IMR-90 (cell line): ENCODE measurements at regions not wholly inside any gene's neighbourhood (a gene's known extent, or its start where the extent isn't known, plus 50 kb on each side); places are given as distances from the start of the nearest gene placed in this dataset.

Experiments
- ATAC-seq: fragments of 200-7000 bp; cut with Tn5 transposase; 2 replicates; pipeline ENCODE4 v1.9.1; 2020; ENCODE audit warnings: low read depth, mild to moderate bottlenecking, moderate library complexity
- BruUV-seq: library from RNA; stranded (reverse); fragments of 400-500 nt; replicated peaks from 2 replicates; lab custom pipeline; 2021; lab: Mats Ljungman, UMichigan
- CTCF ChIA-PET: fragments of 300-600 bp; formaldehyde crosslinking; extraction: SDS; loops from one replicate; lab custom pipeline; 2021; ENCODE audit warnings: antibody characterized with exemption; lab: Yijun Ruan, JAX
- POLR2A ChIA-PET: fragments of 300-600 bp; sonication (Branson Sonifier 250); formaldehyde crosslinking; loops from one replicate; lab custom pipeline; 2022; ENCODE audit warnings: antibody characterized with exemption; ENCODE audit not compliant: unreplicated experiment; lab: Charles Lee
- DNase-seq: peaks from one replicate; pipeline ENCODE4 v3.0.0; 2013
- H2AFZ ChIP-seq: replicated peaks from 2 replicates; pipeline ENCODE3; 2013; ENCODE audit warnings: low read length, mild to moderate bottlenecking; ENCODE audit not compliant: poor library complexity
- H2AK5ac ChIP-seq: 2 replicates; pipeline ENCODE4 v1.6.1; 2013; ENCODE audit warnings: low read depth, low read length, inconsistent platforms
- H2AK9ac ChIP-seq: replicated peaks from 2 replicates; pipeline ENCODE3; 2013; ENCODE audit warnings: mild to moderate bottlenecking, low read depth, low read length, moderate library complexity; ENCODE audit not compliant: poor library complexity
- H2BK120ac ChIP-seq: 2 replicates; pipeline ENCODE4 v1.6.1; 2013; ENCODE audit warnings: low read depth, low read length, inconsistent platforms
- H2BK15ac ChIP-seq: 3 replicates; pipeline ENCODE4 v1.6.1; 2013; ENCODE audit warnings: low read depth, low read length, inconsistent platforms
- H2BK20ac ChIP-seq: 2 replicates; pipeline ENCODE4 v1.6.1; 2013; ENCODE audit warnings: low read depth, mild to moderate bottlenecking, inconsistent platforms, low read length, moderate library complexity
- H2BK5ac ChIP-seq: 2 replicates; pipeline ENCODE4 v1.6.1; 2013; ENCODE audit warnings: mild to moderate bottlenecking, low read depth, low read length, inconsistent platforms; ENCODE audit not compliant: poor library complexity, severe bottlenecking
- H3K14ac ChIP-seq: replicated peaks from 2 replicates; pipeline ENCODE4 v1.6.1; 2013; ENCODE audit warnings: low read depth, low read length, inconsistent platforms
- H3K18ac ChIP-seq: 2 replicates; pipeline ENCODE4 v1.6.1; 2013; ENCODE audit warnings: low read depth, low read length, control low read depth
- H3K23ac ChIP-seq: 2 replicates; pipeline ENCODE4 v1.6.1; 2013; ENCODE audit warnings: low read depth, low read length, inconsistent platforms
- H3K27ac ChIP-seq: 2 replicates; pipeline ENCODE4 v1.5.1; 2013; ENCODE audit warnings: mild to moderate bottlenecking, control low read depth, low read length; ENCODE audit not compliant: insufficient read depth
- H3K27me3 ChIP-seq: 2 replicates; pipeline ENCODE4 v1.6.1; 2013; ENCODE audit warnings: low read length; ENCODE audit not compliant: control insufficient read depth, insufficient read depth
- H3K36me3 ChIP-seq: 2 replicates; pipeline ENCODE4 v1.6.1; 2013; ENCODE audit warnings: low read length, mixed read lengths; ENCODE audit not compliant: control insufficient read depth, insufficient read depth
- H3K4ac ChIP-seq: 2 replicates; pipeline ENCODE4 v1.6.1; 2013; ENCODE audit warnings: low read depth, low read length, inconsistent platforms
- H3K4me1 ChIP-seq: 2 replicates; pipeline ENCODE4 v1.6.1; 2013; ENCODE audit warnings: low read length, mixed read lengths; ENCODE audit not compliant: control insufficient read depth, insufficient read depth
- H3K4me2 ChIP-seq: 2 replicates; pipeline ENCODE4 v1.6.1; 2013; ENCODE audit warnings: low read depth, mild to moderate bottlenecking, control low read depth, low read length, moderate library complexity
- H3K4me3 ChIP-seq: 2 replicates; pipeline ENCODE4 v1.5.1; 2013; ENCODE audit warnings: low read depth, mild to moderate bottlenecking, control low read depth, low read length, moderate library complexity; ENCODE audit not compliant: insufficient read depth
- H3K56ac ChIP-seq: 2 replicates; pipeline ENCODE4 v1.6.1; 2013; ENCODE audit warnings: low read length, inconsistent platforms; ENCODE audit not compliant: insufficient read depth; ENCODE audit errors: extremely low read depth
- H3K79me1 ChIP-seq, 2 experiments: 2 replicates each; pipeline ENCODE4 v1.6.1; 2013; ENCODE audit warnings: low read length in 2 of 2, inconsistent platforms in 1 of 2, low read depth in 1 of 2
- H3K9ac ChIP-seq: 2 replicates; pipeline ENCODE4 v1.6.1; 2013; ENCODE audit warnings: low read depth, low read length, control low read depth
- H3K9me1 ChIP-seq: 2 replicates; pipeline ENCODE4 v1.6.1; 2013; ENCODE audit warnings: low read length, inconsistent platforms; ENCODE audit not compliant: insufficient read depth
- H3K9me3 ChIP-seq: 2 replicates; pipeline ENCODE4 v1.6.1; 2013; ENCODE audit warnings: low read length; ENCODE audit not compliant: control insufficient read depth, insufficient read depth
- H4K20me1 ChIP-seq: 2 replicates; pipeline ENCODE4 v1.6.1; 2013; ENCODE audit warnings: low read length, inconsistent platforms; ENCODE audit not compliant: insufficient read depth
- H4K5ac ChIP-seq: 2 replicates; pipeline ENCODE4 v1.6.1; 2013; ENCODE audit warnings: mild to moderate bottlenecking, low read depth, low read length, control low read depth
- H4K8ac ChIP-seq, 2 experiments: 2 replicates each; pipeline ENCODE4 v1.6.1; 2013; ENCODE audit warnings: low read depth in 2 of 2, low read length in 2 of 2, control low read depth in 1 of 2, inconsistent platforms in 1 of 2
- H4K91ac ChIP-seq: 2 replicates; pipeline ENCODE4 v1.6.1; 2013; ENCODE audit warnings: low read depth, low read length, inconsistent platforms; ENCODE audit not compliant: insufficient read depth
- BHLHE40 ChIP-seq: fragments of 150-350 bp; IDR thresholded peaks from 2 replicates; pipeline ENCODE4 v1.6.1; 2016; ENCODE audit warnings: mild to moderate bottlenecking, low read depth, low read length
- CEBPB ChIP-seq: IDR thresholded peaks from 2 replicates; pipeline ENCODE4 v1.6.1; 2012; ENCODE audit warnings: low read depth, low read length, improper control_type of control experiment
- CHD1 ChIP-seq: IDR thresholded peaks from 2 replicates; pipeline ENCODE4 v1.6.1; 2012; ENCODE audit warnings: low read depth, low read length, improper control_type of control experiment
- CTCF ChIP-seq: conservative IDR thresholded peaks from 2 replicates; pipeline ENCODE4 v1.5.1; 2012; ENCODE audit warnings: mild to moderate bottlenecking, low read depth, low read length, improper control_type of control experiment
- ELK1 ChIP-seq: fragments of 150-350 bp; IDR thresholded peaks from 2 replicates; pipeline ENCODE4 v1.6.1; 2016; ENCODE audit warnings: low read depth, mild to moderate bottlenecking, low read length, moderate library complexity, borderline replicate concordance
- FOS ChIP-seq: fragments of 150-350 bp; IDR thresholded peaks from 2 replicates; pipeline ENCODE4 v1.6.1; 2016; ENCODE audit warnings: low read depth, low read length
- MAZ ChIP-seq: IDR thresholded peaks from 2 replicates; pipeline ENCODE4 v1.6.1; 2012; ENCODE audit warnings: low read depth, mild to moderate bottlenecking, low read length, improper control_type of control experiment, moderate library complexity, borderline replicate concordance
- MXI1 ChIP-seq: IDR thresholded peaks from 2 replicates; pipeline ENCODE4 v1.6.1; 2012; ENCODE audit warnings: low read depth, mild to moderate bottlenecking, low read length, moderate library complexity, borderline replicate concordance
- NFE2L2 ChIP-seq: fragments of 150-350 bp; IDR thresholded peaks from 2 replicates; pipeline ENCODE4 v1.6.1; 2016; ENCODE audit warnings: low read depth, mild to moderate bottlenecking, low read length
- RAD21 ChIP-seq: IDR thresholded peaks from 2 replicates; pipeline ENCODE4 v1.6.1; 2012; ENCODE audit warnings: low read length, improper control_type of control experiment
- RCOR1 ChIP-seq: IDR thresholded peaks from 2 replicates; pipeline ENCODE4 v1.6.1; 2012; ENCODE audit warnings: mild to moderate bottlenecking, low read length, improper control_type of control experiment; ENCODE audit not compliant: insufficient replicate concordance
- RFX5 ChIP-seq: IDR thresholded peaks from 2 replicates; pipeline ENCODE4 v1.8.0; 2012; ENCODE audit warnings: low read depth, mild to moderate bottlenecking, low read length, moderate library complexity
- SMC3 ChIP-seq: fragments of 150-350 bp; IDR thresholded peaks from 2 replicates; pipeline ENCODE4 v1.6.1; 2016; ENCODE audit warnings: low read depth, mild to moderate bottlenecking, antibody characterized with exemption, low read length, moderate library complexity
- USF2 ChIP-seq: fragments of 150-350 bp; IDR thresholded peaks from 2 replicates; pipeline ENCODE4 v1.6.1; 2017; ENCODE audit warnings: mild to moderate bottlenecking, antibody characterized with exemption, low read length, low read depth
- WGBS, 2 experiments: methylation state at CpG; one replicate each; pipeline versions ENCODE4 v1.1.5 to v1.1.7; 2013; ENCODE audit warnings: missing lambda C conversion rate in 2 of 2; ENCODE audit not compliant: insufficient read length in 1 of 2; ENCODE audit errors: extremely low coverage in 2 of 2; 5-methylcytosine and 5-hydroxymethylcytosine counted together
- dilution Hi-C: fragments of 300-500 bp; cut with HindIII; formaldehyde crosslinking; loops from one replicate; pipeline ENCODE4 v1.14.3; 2018; ENCODE audit warnings: low sequenced_read_pairs; ENCODE audit not compliant: unreplicated experiment
- in situ Hi-C: fragments of 300-500 bp; cut with MboI; formaldehyde crosslinking; loops from 3 replicates; pipeline ENCODE4 v1.14.3; 2019; ENCODE audit warnings: low sequenced_read_pairs, inconsistent platforms, mixed read lengths
- intact Hi-C: fragments of 100-400 bp; cut with micrococcal nuclease; formaldehyde crosslinking; loops from 2 replicates; pipeline ENCODE4 v1.10.0; 2022

- no peak overlapping the region for H2BK120ac ChIP-seq
- no peak overlapping the region for H3K4me2 ChIP-seq
- no peak overlapping the region for H4K5ac ChIP-seq
- H3K18ac ChIP-seq, result no peak overlapping the region
- H2AK5ac ChIP-seq, result no peak overlapping the region
- DNase-seq, result no peak
- no peak overlapping the region for H3K4me3 ChIP-seq
- WGBS, 2 experiments, result no CpG with 5 or more reads among the region's 3 CpGs
- no peak for ATAC-seq
- H3K4ac ChIP-seq, result no peak overlapping the region
- no peak overlapping the region for H2AFZ ChIP-seq
- H3K23ac ChIP-seq, result no peak overlapping the region
- H3K27ac ChIP-seq, result no peak overlapping the region
- TF ChIP-seq RAD21, result no peak
- no peak for TF ChIP-seq RCOR1
- no peak for TF ChIP-seq CTCF
- TF ChIP-seq SMC3, result no peak
- no peak for TF ChIP-seq NFE2L2
- TF ChIP-seq CHD1, result no peak
- TF ChIP-seq CEBPB, result no peak
- no peak for TF ChIP-seq USF2
- no peak for TF ChIP-seq RFX5
- TF ChIP-seq ELK1, result no peak
- TF ChIP-seq BHLHE40, result no peak
- TF ChIP-seq MAZ, result no peak
- TF ChIP-seq MXI1, result no peak
- TF ChIP-seq FOS, result no peak
- H3K4me1 ChIP-seq, result no peaks in the 10 kb centered on the region
- ChIA-PET CTCF (interaction anchor here (0.6 to 3.1 kb wide), 4 partner anchors 10 to 341 kb away, joined by 3 to 15 read pairs (median 3); no protein-coding TSS in a partner anchor), POLR2A (no interaction called here)
- BruUV-seq, result no TSS peak
- in situ Hi-C loops, result no loop called here
- H2BK20ac ChIP-seq, result no peak overlapping the region
- no peak overlapping the region for H2AK9ac ChIP-seq
- H3K14ac ChIP-seq, result no peak overlapping the region
- H2BK5ac ChIP-seq, result no peak overlapping the region
- H4K20me1 ChIP-seq, result no peaks in the 10 kb centered on the region
- H3K56ac ChIP-seq, result no peak overlapping the region
- H3K79me1 ChIP-seq, result no peaks in the 10 kb centered on the region
- H3K9me3 ChIP-seq, result no peaks in the 10 kb centered on the region
- H4K8ac ChIP-seq, result no peak overlapping the region
- 0 out of 2 replicates have a peak, but pooled peaks cover 2% of the 10 kb centered on the region for H3K27me3 ChIP-seq
- H3K9me1 ChIP-seq, result no peaks in the 10 kb centered on the region
- H2BK15ac ChIP-seq, result no peak overlapping the region
- no peaks in the 10 kb centered on the region for H3K36me3 ChIP-seq
- dilution Hi-C loops, result no loop called here
- intact Hi-C loops, result no loop called here
- no peak overlapping the region for H3K9ac ChIP-seq
- H4K91ac ChIP-seq, result no peak overlapping the region
These were observed 261.9 kb downstream of the RASSF9 start for GRCh38 chr12:85574291-85574690.
